WTC11 (cell line): ENCODE measurements at regions not wholly inside any gene's neighbourhood (a gene's known extent, or its start where the extent isn't known, plus 50 kb on each side); places are given as distances from the start of the nearest gene placed in this dataset.

Source experiments
- ATAC-seq: fragments of 200-7000 bp; cut with Tn5 transposase; 2 replicates; pipeline ENCODE4 v1.10.0; 2021; ENCODE audit warnings: mild to moderate bottlenecking, moderate library complexity
- CTCF ChIA-PET: fragments of 300-600 bp; sonication (Branson Sonifier 250); formaldehyde crosslinking; loops from one replicate; lab custom pipeline; 2021; ENCODE audit warnings: antibody characterized with exemption; lab: Charles Lee
- POLR2A ChIA-PET: fragments of 350-600 bp; sonication (Branson Sonifier 250); formaldehyde crosslinking; loops from one replicate; lab custom pipeline; 2021; ENCODE audit warnings: antibody characterized with exemption; lab: Charles Lee
- DNase-seq: peaks from one replicate; pipeline ENCODE4 v3.0.0; 2021; ENCODE audit warnings: low spot score
- H3K27ac Mint-ChIP-seq: 2 replicates; pipeline ENCODE4 v1.8.0; 2021; ENCODE audit warnings: mixed read lengths
- H3K27me3 Mint-ChIP-seq: 2 replicates; pipeline ENCODE4 v1.8.0; 2021; ENCODE audit warnings: low read depth, mild to moderate bottlenecking, moderate library complexity, mixed read lengths
- H3K36me3 Mint-ChIP-seq: 2 replicates; pipeline ENCODE4 v1.8.0; 2021; ENCODE audit warnings: mixed read lengths
- H3K4me1 Mint-ChIP-seq: 2 replicates; pipeline ENCODE4 v1.8.0; 2022; ENCODE audit warnings: mixed read lengths
- H3K4me3 Mint-ChIP-seq: 2 replicates; pipeline ENCODE4 v1.8.0; 2021; ENCODE audit warnings: mild to moderate bottlenecking, moderate library complexity, mixed read lengths
- H3K9me3 Mint-ChIP-seq: 2 replicates; pipeline ENCODE4 v1.8.0; 2021; ENCODE audit warnings: mixed read lengths
- CBFB ChIP-seq: sonication (generic); formaldehyde crosslinking; IDR thresholded peaks from 2 replicates; pipeline ENCODE4 v1.8.1; 2022; ENCODE audit warnings: mild to moderate bottlenecking, low read depth, missing genetic modification reagents
- EMX1 ChIP-seq: fragments of 250-450 bp; sonication (Bioruptor Pico); IDR thresholded peaks from 2 replicates; pipeline ENCODE4 v1.8.0; 2021; ENCODE audit warnings: mild to moderate bottlenecking
- ERG ChIP-seq: fragments of 250-450 bp; sonication (Bioruptor Pico); IDR thresholded peaks from 2 replicates; pipeline ENCODE4 v1.8.0; 2021; ENCODE audit warnings: mild to moderate bottlenecking
- FOXP1 ChIP-seq: sonication (generic); formaldehyde crosslinking; IDR thresholded peaks from 2 replicates; pipeline ENCODE4 v1.8.0; 2022; ENCODE audit warnings: missing genetic modification reagents, mild to moderate bottlenecking, moderate library complexity, borderline replicate concordance
- GABPB1 ChIP-seq: sonication (generic); formaldehyde crosslinking; IDR thresholded peaks from 2 replicates; pipeline ENCODE4 v1.8.1; 2023; ENCODE audit warnings: mild to moderate bottlenecking, missing genetic modification reagents
- GRHL2 ChIP-seq: fragments of 250-450 bp; sonication (Bioruptor Pico); IDR thresholded peaks from 2 replicates; pipeline ENCODE4 v1.8.0; 2022; ENCODE audit warnings: mild to moderate bottlenecking, moderate library complexity; ENCODE audit not compliant: insufficient replicate concordance, severe bottlenecking
- IRF1 ChIP-seq: sonication (generic); formaldehyde crosslinking; IDR thresholded peaks from 2 replicates; pipeline ENCODE4 v1.8.0; 2023; ENCODE audit warnings: missing genetic modification reagents
- IRF2 ChIP-seq: sonication (generic); formaldehyde crosslinking; IDR thresholded peaks from 2 replicates; pipeline ENCODE4 v1.8.0; 2022; ENCODE audit warnings: low read depth, missing genetic modification reagents, borderline replicate concordance
- KAT7 ChIP-seq: sonication (generic); formaldehyde crosslinking; IDR thresholded peaks from 2 replicates; pipeline ENCODE4 v1.8.1; 2023; ENCODE audit warnings: missing genetic modification reagents, mild to moderate bottlenecking, borderline replicate concordance
- MAX ChIP-seq: sonication (generic); formaldehyde crosslinking; IDR thresholded peaks from 2 replicates; pipeline ENCODE4 v1.8.0; 2022; ENCODE audit warnings: mild to moderate bottlenecking, missing genetic modification reagents
- MYBL2 ChIP-seq: sonication (generic); formaldehyde crosslinking; IDR thresholded peaks from 2 replicates; pipeline ENCODE4 v1.8.1; 2023; ENCODE audit warnings: mild to moderate bottlenecking, moderate library complexity, missing genetic modification reagents
- NR2C2 ChIP-seq: sonication (generic); formaldehyde crosslinking; IDR thresholded peaks from 2 replicates; pipeline ENCODE4 v1.8.0; 2022; ENCODE audit warnings: mild to moderate bottlenecking, missing genetic modification reagents
- PRRX2 ChIP-seq: fragments of 250-450 bp; sonication (Bioruptor Pico); IDR thresholded peaks from 2 replicates; pipeline ENCODE4 v1.8.0; 2021; ENCODE audit warnings: mild to moderate bottlenecking
- SMAD4 ChIP-seq: sonication (generic); formaldehyde crosslinking; IDR thresholded peaks from 2 replicates; pipeline ENCODE4 v1.8.0; 2022; ENCODE audit warnings: mild to moderate bottlenecking, missing genetic modification reagents
- SP1 ChIP-seq: sonication (generic); formaldehyde crosslinking; conservative IDR thresholded peaks from 2 replicates; pipeline ENCODE4 v1.8.1; 2022; ENCODE audit warnings: missing genetic modification reagents
- TCF7 ChIP-seq: sonication (generic); formaldehyde crosslinking; IDR thresholded peaks from 2 replicates; pipeline ENCODE4 v1.8.0; 2022; ENCODE audit warnings: mild to moderate bottlenecking, low read depth, missing genetic modification reagents, moderate library complexity
- TEAD1 ChIP-seq: sonication (generic); formaldehyde crosslinking; IDR thresholded peaks from 2 replicates; pipeline ENCODE4 v1.8.0; 2022; ENCODE audit warnings: mild to moderate bottlenecking, missing genetic modification reagents
- ZNF121 ChIP-seq: sonication (generic); formaldehyde crosslinking; IDR thresholded peaks from 2 replicates; pipeline ENCODE4 v1.8.0; 2023; ENCODE audit warnings: missing genetic modification reagents
- ZNF263 ChIP-seq: sonication (generic); formaldehyde crosslinking; IDR thresholded peaks from 2 replicates; pipeline ENCODE4 v1.8.1; 2022; ENCODE audit warnings: low read depth, mild to moderate bottlenecking, moderate library complexity, missing genetic modification reagents
- ZNF423 ChIP-seq: fragments of 250-450 bp; sonication (Bioruptor Pico); IDR thresholded peaks from 2 replicates; pipeline ENCODE4 v2.1.2; 2022; ENCODE audit warnings: mild to moderate bottlenecking, moderate library complexity
- ZNF512 ChIP-seq: sonication (generic); formaldehyde crosslinking; IDR thresholded peaks from 2 replicates; pipeline ENCODE4 v1.8.1; 2022; ENCODE audit warnings: missing genetic modification reagents, borderline replicate concordance
- ZSCAN18 ChIP-seq: fragments of 250-450 bp; sonication (Bioruptor Pico); IDR thresholded peaks from 2 replicates; pipeline ENCODE4 v2.1.2; 2022; ENCODE audit warnings: mild to moderate bottlenecking, moderate library complexity
- TF ChIP-seq, protein P1 (sequence below): sonication (generic); formaldehyde crosslinking; IDR thresholded peaks from 2 replicates; pipeline ENCODE4 v1.8.0; 2023; ENCODE audit warnings: mild to moderate bottlenecking, missing genetic modification reagents
- TF ChIP-seq, protein P2 (sequence below): sonication (generic); formaldehyde crosslinking; IDR thresholded peaks from 2 replicates; pipeline ENCODE4 v1.8.1; 2022; ENCODE audit warnings: mild to moderate bottlenecking, missing genetic modification reagents, moderate library complexity, borderline replicate concordance

DNA sequence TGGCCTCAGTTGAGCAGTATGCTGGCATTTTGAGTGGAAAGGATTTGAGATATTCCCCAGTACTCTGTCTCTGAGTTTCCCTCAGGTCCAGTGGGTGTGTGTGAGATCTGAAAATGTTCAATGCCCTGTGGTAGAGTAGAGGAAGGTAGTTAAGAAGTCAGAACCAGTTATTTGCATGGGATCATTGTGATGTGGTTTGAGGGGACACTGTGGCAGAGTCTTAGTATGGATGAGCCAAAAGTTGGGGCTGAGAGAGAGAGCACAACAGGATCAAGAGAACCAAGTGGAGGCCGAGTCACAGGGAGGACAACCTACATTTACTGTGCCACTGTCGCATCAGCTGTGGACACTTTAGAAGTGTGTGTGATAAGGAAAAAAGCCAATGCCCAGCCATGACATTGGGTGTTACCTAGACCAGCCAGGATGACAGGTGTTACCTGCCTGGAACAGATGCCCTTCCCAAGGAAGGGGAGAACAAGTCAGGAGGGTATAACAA is 128.9 kb upstream of the IL12B start:
- no peak for TF ChIP-seq EMX1 (CRISPR knock-in tag)
- TF ChIP-seq MYBL2 (CRISPR knock-in tag) = no peak
- TF ChIP-seq, protein P1, sequence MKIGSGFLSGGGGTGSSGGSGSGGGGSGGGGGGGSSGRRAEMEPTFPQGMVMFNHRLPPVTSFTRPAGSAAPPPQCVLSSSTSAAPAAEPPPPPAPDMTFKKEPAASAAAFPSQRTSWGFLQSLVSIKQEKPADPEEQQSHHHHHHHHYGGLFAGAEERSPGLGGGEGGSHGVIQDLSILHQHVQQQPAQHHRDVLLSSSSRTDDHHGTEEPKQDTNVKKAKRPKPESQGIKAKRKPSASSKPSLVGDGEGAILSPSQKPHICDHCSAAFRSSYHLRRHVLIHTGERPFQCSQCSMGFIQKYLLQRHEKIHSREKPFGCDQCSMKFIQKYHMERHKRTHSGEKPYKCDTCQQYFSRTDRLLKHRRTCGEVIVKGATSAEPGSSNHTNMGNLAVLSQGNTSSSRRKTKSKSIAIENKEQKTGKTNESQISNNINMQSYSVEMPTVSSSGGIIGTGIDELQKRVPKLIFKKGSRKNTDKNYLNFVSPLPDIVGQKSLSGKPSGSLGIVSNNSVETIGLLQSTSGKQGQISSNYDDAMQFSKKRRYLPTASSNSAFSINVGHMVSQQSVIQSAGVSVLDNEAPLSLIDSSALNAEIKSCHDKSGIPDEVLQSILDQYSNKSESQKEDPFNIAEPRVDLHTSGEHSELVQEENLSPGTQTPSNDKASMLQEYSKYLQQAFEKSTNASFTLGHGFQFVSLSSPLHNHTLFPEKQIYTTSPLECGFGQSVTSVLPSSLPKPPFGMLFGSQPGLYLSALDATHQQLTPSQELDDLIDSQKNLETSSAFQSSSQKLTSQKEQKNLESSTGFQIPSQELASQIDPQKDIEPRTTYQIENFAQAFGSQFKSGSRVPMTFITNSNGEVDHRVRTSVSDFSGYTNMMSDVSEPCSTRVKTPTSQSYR (CRISPR knock-in tag) = no peak
- TF ChIP-seq, protein P2, sequence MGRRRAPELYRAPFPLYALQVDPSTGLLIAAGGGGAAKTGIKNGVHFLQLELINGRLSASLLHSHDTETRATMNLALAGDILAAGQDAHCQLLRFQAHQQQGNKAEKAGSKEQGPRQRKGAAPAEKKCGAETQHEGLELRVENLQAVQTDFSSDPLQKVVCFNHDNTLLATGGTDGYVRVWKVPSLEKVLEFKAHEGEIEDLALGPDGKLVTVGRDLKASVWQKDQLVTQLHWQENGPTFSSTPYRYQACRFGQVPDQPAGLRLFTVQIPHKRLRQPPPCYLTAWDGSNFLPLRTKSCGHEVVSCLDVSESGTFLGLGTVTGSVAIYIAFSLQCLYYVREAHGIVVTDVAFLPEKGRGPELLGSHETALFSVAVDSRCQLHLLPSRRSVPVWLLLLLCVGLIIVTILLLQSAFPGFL (CRISPR knock-in tag) = no peak
- no peak for TF ChIP-seq ZNF512
- TF ChIP-seq GRHL2 (CRISPR knock-in tag) = no peak
- no peak for TF ChIP-seq ZNF121 (CRISPR knock-in tag)
- no peak for TF ChIP-seq ZNF423 (CRISPR knock-in tag)
- TF ChIP-seq CBFB (CRISPR knock-in tag) = no peak
- no peak for TF ChIP-seq NR2C2
- TF ChIP-seq TEAD1 (CRISPR knock-in tag) = no peak
- no peak for TF ChIP-seq GABPB1
- no peak for TF ChIP-seq KAT7 (CRISPR knock-in tag)
- no peak for TF ChIP-seq SP1
- TF ChIP-seq ERG (CRISPR knock-in tag) = no peak
- no peaks in the 10 kb centered on the region for H3K4me1 Mint-ChIP-seq
- no peaks in the 10 kb centered on the region for H3K9me3 Mint-ChIP-seq
- ChIA-PET CTCF (no interaction called here), POLR2A (no interaction called here)
- H3K27ac Mint-ChIP-seq = no peak overlapping the region
- no peak overlapping the region for H3K4me3 Mint-ChIP-seq
- no peak for DNase-seq
- H3K27me3 Mint-ChIP-seq = no peaks in the 10 kb centered on the region
- H3K36me3 Mint-ChIP-seq = no peaks in the 10 kb centered on the region
- ATAC-seq = no peak

DNA sequence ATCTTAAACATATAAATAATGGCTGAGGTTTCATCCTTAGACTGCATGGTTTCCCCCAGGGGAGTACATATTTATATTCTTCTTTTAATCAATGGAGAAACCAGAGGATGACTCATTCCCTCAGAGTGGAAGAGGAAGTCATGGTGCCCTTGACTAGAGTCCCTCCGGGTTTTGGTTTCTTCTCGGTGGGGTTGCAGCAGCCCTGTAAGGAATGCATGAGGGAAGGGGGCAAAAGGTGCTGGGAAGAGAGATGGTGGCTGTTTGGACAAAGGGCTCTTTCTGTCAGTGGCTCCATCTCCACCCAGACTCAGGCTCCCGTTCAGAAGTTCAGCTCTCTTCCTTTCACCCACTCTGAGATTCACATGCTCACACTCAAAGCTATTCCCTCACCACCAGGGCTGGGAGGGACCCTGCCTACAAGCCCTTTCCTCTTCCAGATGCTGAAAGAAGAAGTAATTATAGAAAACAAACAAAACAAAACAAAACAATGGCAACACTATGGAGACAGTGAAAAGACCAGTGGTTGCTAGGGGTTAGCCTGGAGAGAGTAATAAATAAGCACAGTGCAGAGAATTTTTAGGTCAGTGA is 129.8 kb upstream of the IL12B start:
- H3K4me3 Mint-ChIP-seq = no peak overlapping the region
- H3K4me1 Mint-ChIP-seq = no peaks in the 10 kb centered on the region
- no peaks in the 10 kb centered on the region for H3K27me3 Mint-ChIP-seq
- ATAC-seq (no peak), DNase-seq (no peak)
- H3K36me3 Mint-ChIP-seq = no peaks in the 10 kb centered on the region
- ChIA-PET POLR2A (no interaction called here), CTCF (no interaction called here)
- H3K9me3 Mint-ChIP-seq = no peaks in the 10 kb centered on the region
- no peak overlapping the region for H3K27ac Mint-ChIP-seq
- TF ChIP-seq IRF1 (no peak), TCF7 (no peak), MAX (no peak), NR2C2 (no peak), SP1 (no peak), ZNF263 (CRISPR knock-in tag) (no peak), EMX1 (CRISPR knock-in tag) (no peak), FOXP1 (CRISPR knock-in tag) (no peak), SMAD4 (no peak), PRRX2 (no peak), GRHL2 (CRISPR knock-in tag) (no peak), ZSCAN18 (no peak), IRF2 (no peak)
- TF ChIP-seq, protein P1 (CRISPR knock-in tag) = no peak
